Neural progenitor cell (in vitro differentiated cells): ENCODE measurements at regions not wholly inside any gene's neighbourhood (a gene's known extent, or its start where the extent isn't known, plus 50 kb on each side); places are given as distances from the start of the nearest gene placed in this dataset.

Experiments used
- DNase-seq: peaks from one replicate; pipeline ENCODE4 v3.0.0-alpha.2; 2016; ENCODE audit warnings: low spot score
- H2AFZ ChIP-seq: fragments of 200-600 bp; sonication (generic); replicated peaks from 2 replicates; pipeline ENCODE4 v1.6.1; 2016; ENCODE audit warnings: antibody characterized with exemption
- H3F3A ChIP-seq: fragments of 200-600 bp; sonication (generic); 2 replicates; pipeline ENCODE4 v1.6.1; 2016; ENCODE audit warnings: antibody characterized with exemption, low read depth
- H3K27ac ChIP-seq: fragments of 200-600 bp; sonication (generic); 2 replicates; pipeline ENCODE4 v1.5.1; 2016; ENCODE audit warnings: mild to moderate bottlenecking
- H3K27me3 ChIP-seq: fragments of 200-600 bp; sonication (generic); 2 replicates; pipeline ENCODE4 v1.6.1; 2016; ENCODE audit warnings: mild to moderate bottlenecking, moderate library complexity
- H3K36me3 ChIP-seq: fragments of 200-600 bp; sonication (generic); 2 replicates; pipeline ENCODE4 v1.5.1; 2016
- H3K4me1 ChIP-seq: fragments of 200-600 bp; sonication (generic); 2 replicates; pipeline ENCODE4 v1.6.1; 2016; ENCODE audit warnings: mixed run types
- H3K4me2 ChIP-seq: fragments of 200-600 bp; sonication (generic); 2 replicates; pipeline ENCODE4 v1.6.1; 2016
- H3K4me3 ChIP-seq: fragments of 200-600 bp; sonication (generic); 2 replicates; pipeline ENCODE4 v1.5.1; 2016
- H3K79me2 ChIP-seq: fragments of 200-600 bp; sonication (generic); 2 replicates; pipeline ENCODE4 v1.6.1; 2016; ENCODE audit warnings: low read depth
- H3K9ac ChIP-seq: fragments of 200-600 bp; sonication (generic); 2 replicates; pipeline ENCODE4 v1.6.1; 2016
- H3K9me3 ChIP-seq: fragments of 200-600 bp; sonication (generic); 2 replicates; pipeline ENCODE4 v1.5.1; 2016; ENCODE audit warnings: low read depth
- H4K20me1 ChIP-seq: fragments of 200-600 bp; sonication (generic); 2 replicates; pipeline ENCODE4 v1.6.1; 2016; ENCODE audit warnings: low read depth
- H3K27ac Mint-ChIP-seq: 3 replicates; pipeline ENCODE4 v1.8.0; 2021; ENCODE audit warnings: mixed read lengths
- H3K27me3 Mint-ChIP-seq: 2 replicates; pipeline ENCODE4 v1.8.0; 2022; ENCODE audit warnings: low read depth, mild to moderate bottlenecking, inconsistent platforms, moderate library complexity, mixed read lengths; ENCODE audit not compliant: insufficient read depth
- H3K36me3 Mint-ChIP-seq: 3 replicates; pipeline ENCODE4 v1.8.0; 2021; ENCODE audit warnings: mixed read lengths
- H3K4me1 Mint-ChIP-seq: 3 replicates; pipeline ENCODE4 v1.8.0; 2021; ENCODE audit warnings: mixed read lengths
- H3K4me3 Mint-ChIP-seq: 3 replicates; pipeline ENCODE4 v1.8.0; 2021; ENCODE audit warnings: mild to moderate bottlenecking, moderate library complexity, mixed read lengths
- H3K9me3 Mint-ChIP-seq: 3 replicates; pipeline ENCODE4 v1.8.0; 2020; ENCODE audit warnings: mixed read lengths
- EZH2 ChIP-seq: fragments of 200-600 bp; sonication (generic); IDR thresholded peaks from 2 replicates; pipeline ENCODE4 v1.6.1; 2017; ENCODE audit warnings: antibody characterized with exemption, mild to moderate bottlenecking, moderate library complexity
- EZH2phosphoT487 ChIP-seq: fragments of 200-600 bp; sonication (generic); IDR thresholded peaks from 2 replicates; pipeline ENCODE4 v1.6.1; 2017; ENCODE audit warnings: antibody characterized with exemption
- TF ChIP-seq, protein P1 (sequence below): fragments of 200-600 bp; sonication (generic); IDR thresholded peaks from 2 replicates; pipeline ENCODE4 v1.5.1; 2017; ENCODE audit warnings: antibody characterized with exemption, mild to moderate bottlenecking

GRCh38 chr9:18423791-18424531 lies 50.0 kb upstream of the ADAMTSL1 start:
- Histone ChIP-seq H3K27me3 (no peaks in the 10 kb centered on the region), H3K9ac (no peak overlapping the region), H2AFZ (no peak overlapping the region), H3K9me3 (no peaks in the 10 kb centered on the region), H3F3A (no peaks in the 10 kb centered on the region), H3K4me2 (no peak overlapping the region), H3K4me3 (no peak overlapping the region), H3K36me3 (no peaks in the 10 kb centered on the region), H3K79me2 (no peaks in the 10 kb centered on the region), H3K4me1 (no peaks in the 10 kb centered on the region), H3K27ac (no peak overlapping the region), H4K20me1 (no peaks in the 10 kb centered on the region)
- DNase-seq, result no peak
- no peak for TF ChIP-seq EZH2phosphoT487
- TF ChIP-seq EZH2, result no peak
- TF ChIP-seq, protein P1, sequence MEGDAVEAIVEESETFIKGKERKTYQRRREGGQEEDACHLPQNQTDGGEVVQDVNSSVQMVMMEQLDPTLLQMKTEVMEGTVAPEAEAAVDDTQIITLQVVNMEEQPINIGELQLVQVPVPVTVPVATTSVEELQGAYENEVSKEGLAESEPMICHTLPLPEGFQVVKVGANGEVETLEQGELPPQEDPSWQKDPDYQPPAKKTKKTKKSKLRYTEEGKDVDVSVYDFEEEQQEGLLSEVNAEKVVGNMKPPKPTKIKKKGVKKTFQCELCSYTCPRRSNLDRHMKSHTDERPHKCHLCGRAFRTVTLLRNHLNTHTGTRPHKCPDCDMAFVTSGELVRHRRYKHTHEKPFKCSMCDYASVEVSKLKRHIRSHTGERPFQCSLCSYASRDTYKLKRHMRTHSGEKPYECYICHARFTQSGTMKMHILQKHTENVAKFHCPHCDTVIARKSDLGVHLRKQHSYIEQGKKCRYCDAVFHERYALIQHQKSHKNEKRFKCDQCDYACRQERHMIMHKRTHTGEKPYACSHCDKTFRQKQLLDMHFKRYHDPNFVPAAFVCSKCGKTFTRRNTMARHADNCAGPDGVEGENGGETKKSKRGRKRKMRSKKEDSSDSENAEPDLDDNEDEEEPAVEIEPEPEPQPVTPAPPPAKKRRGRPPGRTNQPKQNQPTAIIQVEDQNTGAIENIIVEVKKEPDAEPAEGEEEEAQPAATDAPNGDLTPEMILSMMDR, result no peak
- H3K4me1 Mint-ChIP-seq, result peaks cover 4% of the 10 kb centered on the region
- H3K27ac Mint-ChIP-seq, result no peak overlapping the region
- no peak overlapping the region for H3K4me3 Mint-ChIP-seq
- no peaks in the 10 kb centered on the region for H3K27me3 Mint-ChIP-seq
- H3K9me3 Mint-ChIP-seq, result no peaks in the 10 kb centered on the region
- H3K36me3 Mint-ChIP-seq, result no peaks in the 10 kb centered on the region
